ENCODE measurements at regions not wholly inside any gene's neighbourhood (a gene's known extent, or its start where the extent isn't known, plus 50 kb on each side); places are given as distances from the start of the nearest gene placed in this dataset.

GRCh38 chr13:88752041-88752440 is 1080.9 kb downstream of the SLITRK5 start:
- no peak for TF ChIP-seq POLR2A (IDR thresholded peaks at IDR 0.05)
- no peak for TF ChIP-seq CTCF (IDR thresholded peaks at IDR 0.05)

All from ovary (tissue), 3 donors.